ENCODE measurements at regions not wholly inside any gene's neighbourhood (a gene's known extent, or its start where the extent isn't known, plus 50 kb on each side); places are given as distances from the start of the nearest gene placed in this dataset.
"Not testable (repeated sequence)": the region's sequence is repeated elsewhere in the genome, so short reads cannot be mapped to it uniquely, and the experiment has no call there.

GRCh38 chr22:16402874-16403399, 189.7 kb downstream of the CCT8L2 start:
- H3K27ac ChIP-seq (ENCODE audit: low read length); H3K4me1 Mint-ChIP-seq; DNase-seq; H3K4me1 ChIP-seq (ENCODE audit: control insufficient read depth, insufficient read depth, low read length); H3K27me3 Mint-ChIP-seq (ENCODE audit: low read depth in 2 of 2); intact Hi-C loops (cut with micrococcal nuclease); H3K27ac Mint-ChIP-seq; ATAC-seq; H3K36me3 ChIP-seq (ENCODE audit: control insufficient read depth, insufficient read depth, low read length); H3K4me3 ChIP-seq (ENCODE audit: low read length); H3K9me3 ChIP-seq (ENCODE audit: control insufficient read depth, insufficient read depth, low read length); H3K27me3 ChIP-seq (ENCODE audit: control insufficient read depth, insufficient read depth, low read length); H3K36me3 Mint-ChIP-seq; H3K4me3 Mint-ChIP-seq: not testable (repeated sequence)
- WGBS (ENCODE audit: insufficient coverage), result 56% methylated on average over 6 of the region's 6 CpGs
- H3K9me3 Mint-ChIP-seq, result peaks cover 7 to 14% of the 10 kb centered on the region in 2 donors

GRCh38 chr22:16393476-16393875, 199.1 kb downstream of the CCT8L2 start:
- H3K9me3 ChIP-seq (ENCODE audit: control insufficient read depth, insufficient read depth, low read length); H3K36me3 Mint-ChIP-seq; DNase-seq; intact Hi-C loops (cut with micrococcal nuclease); H3K36me3 ChIP-seq (ENCODE audit: control insufficient read depth, insufficient read depth, low read length); H3K4me1 Mint-ChIP-seq; H3K27ac Mint-ChIP-seq; ATAC-seq; H3K4me1 ChIP-seq (ENCODE audit: control insufficient read depth, insufficient read depth, low read length); H3K27ac ChIP-seq (ENCODE audit: low read length); H3K27me3 ChIP-seq (ENCODE audit: control insufficient read depth, insufficient read depth, low read length); H3K4me3 Mint-ChIP-seq; H3K27me3 Mint-ChIP-seq (ENCODE audit: low read depth in 2 of 2); H3K4me3 ChIP-seq (ENCODE audit: low read length): not testable (repeated sequence)
- peaks cover 9 to 12% of the 10 kb centered on the region in 2 donors for H3K9me3 Mint-ChIP-seq
- 74% methylated on average over 2 of the region's 2 CpGs for WGBS (ENCODE audit: insufficient coverage)

GRCh38 chr22:16391417-16391930, 201.1 kb downstream of the CCT8L2 start:
- H3K27ac ChIP-seq (ENCODE audit: low read length); H3K36me3 Mint-ChIP-seq; H3K9me3 Mint-ChIP-seq; H3K4me1 Mint-ChIP-seq; H3K36me3 ChIP-seq (ENCODE audit: control insufficient read depth, insufficient read depth, low read length); H3K27me3 ChIP-seq (ENCODE audit: control insufficient read depth, insufficient read depth, low read length); H3K4me3 ChIP-seq (ENCODE audit: low read length); H3K4me1 ChIP-seq (ENCODE audit: control insufficient read depth, insufficient read depth, low read length); H3K27ac Mint-ChIP-seq; H3K9me3 ChIP-seq (ENCODE audit: control insufficient read depth, insufficient read depth, low read length); ATAC-seq; H3K27me3 Mint-ChIP-seq (ENCODE audit: low read depth in 2 of 2); H3K4me3 Mint-ChIP-seq; intact Hi-C loops (cut with micrococcal nuclease); DNase-seq: not testable (repeated sequence)
- WGBS (ENCODE audit: insufficient coverage), result 57% methylated on average over 19 of the region's 20 CpGs

GRCh38 chr22:16390541-16391217, 201.9 kb downstream of the CCT8L2 start:
- 87% methylated on average over 22 of the region's 31 CpGs for WGBS (ENCODE audit: insufficient coverage)
- ATAC-seq, result not testable (repeated sequence)

GRCh38 chr22:16390046-16390445, 202.6 kb downstream of the CCT8L2 start:
- DNase-seq; ATAC-seq; H3K27ac Mint-ChIP-seq; H3K4me1 Mint-ChIP-seq; H3K9me3 Mint-ChIP-seq; H3K27me3 Mint-ChIP-seq (ENCODE audit: low read depth in 2 of 2); H3K4me3 ChIP-seq (ENCODE audit: low read length); H3K27ac ChIP-seq (ENCODE audit: low read length); H3K4me3 Mint-ChIP-seq; intact Hi-C loops (cut with micrococcal nuclease); H3K36me3 ChIP-seq (ENCODE audit: control insufficient read depth, insufficient read depth, low read length); H3K27me3 ChIP-seq (ENCODE audit: control insufficient read depth, insufficient read depth, low read length); H3K9me3 ChIP-seq (ENCODE audit: control insufficient read depth, insufficient read depth, low read length); H3K4me1 ChIP-seq (ENCODE audit: control insufficient read depth, insufficient read depth, low read length); H3K36me3 Mint-ChIP-seq: not testable (repeated sequence)
- 79% methylated on average over 10 of the region's 11 CpGs for WGBS (ENCODE audit: insufficient coverage)

More at GRCh38 chr22:16390541-16391217, 201.9 kb downstream of the CCT8L2 start:
- H3K27ac Mint-ChIP-seq; intact Hi-C loops (cut with micrococcal nuclease); H3K4me3 Mint-ChIP-seq; H3K4me1 ChIP-seq (ENCODE audit: control insufficient read depth, insufficient read depth, low read length); H3K4me3 ChIP-seq (ENCODE audit: low read length); H3K4me1 Mint-ChIP-seq; H3K36me3 ChIP-seq (ENCODE audit: control insufficient read depth, insufficient read depth, low read length); H3K9me3 ChIP-seq (ENCODE audit: control insufficient read depth, insufficient read depth, low read length); H3K9me3 Mint-ChIP-seq; DNase-seq; H3K27me3 Mint-ChIP-seq (ENCODE audit: low read depth in 2 of 2); H3K27me3 ChIP-seq (ENCODE audit: control insufficient read depth, insufficient read depth, low read length); H3K27ac ChIP-seq (ENCODE audit: low read length); H3K36me3 Mint-ChIP-seq: not testable (repeated sequence)

- intact Hi-C loops (cut with micrococcal nuclease); H3K9me3 Mint-ChIP-seq; H3K36me3 ChIP-seq (ENCODE audit: control insufficient read depth, insufficient read depth, low read length); H3K4me3 ChIP-seq (ENCODE audit: low read length); H3K27me3 Mint-ChIP-seq (ENCODE audit: low read depth in 2 of 2); H3K4me1 ChIP-seq (ENCODE audit: control insufficient read depth, insufficient read depth, low read length); DNase-seq; ATAC-seq; H3K36me3 Mint-ChIP-seq; H3K4me3 Mint-ChIP-seq; H3K4me1 Mint-ChIP-seq; H3K9me3 ChIP-seq (ENCODE audit: control insufficient read depth, insufficient read depth, low read length); H3K27ac Mint-ChIP-seq; H3K27ac ChIP-seq (ENCODE audit: low read length); H3K27me3 ChIP-seq (ENCODE audit: control insufficient read depth, insufficient read depth, low read length): not testable (repeated sequence)
- 68% methylated on average over 12 of the region's 12 CpGs for WGBS (ENCODE audit: insufficient coverage)
Observed at GRCh38 chr22:16389256-16389655, 203.4 kb downstream of the CCT8L2 start.

- H3K27ac Mint-ChIP-seq; H3K27ac ChIP-seq (ENCODE audit: low read length); H3K4me3 Mint-ChIP-seq; H3K36me3 ChIP-seq (ENCODE audit: control insufficient read depth, insufficient read depth, low read length); H3K27me3 ChIP-seq (ENCODE audit: control insufficient read depth, insufficient read depth, low read length); H3K27me3 Mint-ChIP-seq (ENCODE audit: low read depth in 2 of 2); H3K36me3 Mint-ChIP-seq; H3K9me3 ChIP-seq (ENCODE audit: control insufficient read depth, insufficient read depth, low read length); ATAC-seq; intact Hi-C loops (cut with micrococcal nuclease); H3K9me3 Mint-ChIP-seq; H3K4me3 ChIP-seq (ENCODE audit: low read length); H3K4me1 ChIP-seq (ENCODE audit: control insufficient read depth, insufficient read depth, low read length); DNase-seq; H3K4me1 Mint-ChIP-seq: not testable (repeated sequence)
- WGBS (ENCODE audit: insufficient coverage), result 78% methylated on average over 9 of the region's 12 CpGs
Observed at GRCh38 chr22:16388616-16389015, 204.0 kb downstream of the CCT8L2 start.

GRCh38 chr22:16388127-16388526, 204.5 kb downstream of the CCT8L2 start:
- H3K27me3 ChIP-seq (ENCODE audit: control insufficient read depth, insufficient read depth, low read length); ATAC-seq; H3K9me3 ChIP-seq (ENCODE audit: control insufficient read depth, insufficient read depth, low read length); H3K4me3 ChIP-seq (ENCODE audit: low read length); H3K4me3 Mint-ChIP-seq; H3K27ac ChIP-seq (ENCODE audit: low read length); intact Hi-C loops (cut with micrococcal nuclease); H3K36me3 ChIP-seq (ENCODE audit: control insufficient read depth, insufficient read depth, low read length); DNase-seq; H3K9me3 Mint-ChIP-seq; H3K4me1 ChIP-seq (ENCODE audit: control insufficient read depth, insufficient read depth, low read length); H3K27ac Mint-ChIP-seq; H3K4me1 Mint-ChIP-seq; H3K36me3 Mint-ChIP-seq; H3K27me3 Mint-ChIP-seq (ENCODE audit: low read depth in 2 of 2): not testable (repeated sequence)
- WGBS (ENCODE audit: insufficient coverage), result 78% methylated on average over 10 of the region's 10 CpGs

All from natural killer cell (primary cell).